Trophoblast cell (in vitro differentiated cells and primary cell): ENCODE measurements at regions not wholly inside any gene's neighbourhood (a gene's known extent, or its start where the extent isn't known, plus 50 kb on each side); places are given as distances from the start of the nearest gene placed in this dataset.
"Not testable (repeated sequence)": the region's sequence is repeated elsewhere in the genome, so short reads cannot be mapped to it uniquely, and the experiment has no call there.

Experiments
- DNase-seq, 2 donors: peaks; one replicate each; pipeline ENCODE4 v3.0.0-alpha.2; 2016
- H2AFZ ChIP-seq: 2 replicates; pipeline ENCODE4 v1.6.1; 2013; ENCODE audit warnings: low read length, moderate library complexity, mild to moderate bottlenecking; ENCODE audit not compliant: insufficient read depth, poor library complexity
- H2AK5ac ChIP-seq: 2 replicates; pipeline ENCODE4 v1.6.1; 2013; ENCODE audit warnings: mild to moderate bottlenecking, low read length
- H2BK120ac ChIP-seq: 2 replicates; pipeline ENCODE4 v1.6.1; 2013; ENCODE audit warnings: low read length, mild to moderate bottlenecking, moderate library complexity; ENCODE audit not compliant: insufficient read depth, poor library complexity
- H2BK12ac ChIP-seq: 2 replicates; pipeline ENCODE4 v1.6.1; 2013; ENCODE audit warnings: mild to moderate bottlenecking, low read length, moderate library complexity
- H2BK5ac ChIP-seq: 2 replicates; pipeline ENCODE4 v1.6.1; 2013; ENCODE audit warnings: low read length, low read depth, moderate library complexity, mild to moderate bottlenecking; ENCODE audit not compliant: poor library complexity
- H3K14ac ChIP-seq: 2 replicates; pipeline ENCODE4 v1.6.1; 2013; ENCODE audit warnings: mild to moderate bottlenecking, low read length
- H3K18ac ChIP-seq: 2 replicates; pipeline ENCODE4 v1.6.1; 2013; ENCODE audit warnings: mild to moderate bottlenecking, low read length
- H3K23ac ChIP-seq: 2 replicates; pipeline ENCODE4 v1.6.1; 2013; ENCODE audit warnings: low read length
- H3K27ac ChIP-seq: 2 replicates; pipeline ENCODE4 v1.5.1; 2013; ENCODE audit warnings: low read depth, mild to moderate bottlenecking, inconsistent platforms, low read length, moderate library complexity
- H3K27me3 ChIP-seq: 2 replicates; pipeline ENCODE4 v1.6.1; 2013; ENCODE audit warnings: inconsistent platforms, mild to moderate bottlenecking, low read length, moderate library complexity; ENCODE audit not compliant: insufficient read depth
- H3K36me3 ChIP-seq, 2 experiments: 1 replicate in 1 of 2; 2 replicates in 1 of 2; pipeline ENCODE4 v1.6.1; 2013; ENCODE audit warnings: low read length in 2 of 2, mild to moderate bottlenecking in 2 of 2, moderate library complexity in 1 of 2; ENCODE audit not compliant: insufficient read depth in 2 of 2, control insufficient read depth in 1 of 2
- H3K4ac ChIP-seq: 2 replicates; pipeline ENCODE4 v1.6.1; 2013; ENCODE audit warnings: low read depth, mild to moderate bottlenecking, low read length, moderate library complexity
- H3K4me1 ChIP-seq, 2 experiments: 1 replicate in 1 of 2; 2 replicates in 1 of 2; pipeline ENCODE4 v1.6.1; 2013; ENCODE audit warnings: low read length in 2 of 2, mild to moderate bottlenecking in 2 of 2, moderate library complexity in 1 of 2; ENCODE audit not compliant: insufficient read depth in 2 of 2, control insufficient read depth in 1 of 2
- H3K4me2 ChIP-seq: 2 replicates; pipeline ENCODE4 v1.6.1; 2013; ENCODE audit warnings: inconsistent platforms, mild to moderate bottlenecking, low read length, moderate library complexity
- H3K4me3 ChIP-seq: 2 replicates; pipeline ENCODE4 v1.5.1; 2013; ENCODE audit warnings: mild to moderate bottlenecking, low read depth, low read length, inconsistent platforms
- H3K79me1 ChIP-seq: one replicate; pipeline ENCODE4 v1.6.1; 2013; ENCODE audit warnings: low read length
- H3K79me2 ChIP-seq: 2 replicates; pipeline ENCODE4 v1.6.1; 2013; ENCODE audit warnings: low read length, mild to moderate bottlenecking; ENCODE audit not compliant: control insufficient read depth, insufficient read depth, poor library complexity
- H3K9ac ChIP-seq: 2 replicates; pipeline ENCODE4 v1.6.1; 2013; ENCODE audit warnings: mild to moderate bottlenecking, low read length
- H3K9me3 ChIP-seq: 2 replicates; pipeline ENCODE4 v1.6.1; 2013; ENCODE audit warnings: low read depth, mild to moderate bottlenecking, control low read depth, inconsistent platforms, low read length; ENCODE audit not compliant: insufficient read depth
- H4K12ac ChIP-seq: 2 replicates; pipeline ENCODE4 v1.6.1; 2013; ENCODE audit warnings: low read depth, mild to moderate bottlenecking, low read length, moderate library complexity
- H4K8ac ChIP-seq: 2 replicates; pipeline ENCODE4 v1.6.1; 2013; ENCODE audit warnings: low read depth, mild to moderate bottlenecking, low read length, moderate library complexity
- H4K91ac ChIP-seq: one replicate; pipeline ENCODE4 v1.6.1; 2013; ENCODE audit warnings: low read depth, mild to moderate bottlenecking, low read length, moderate library complexity
- WGBS: extraction: QIAGEN DNeasy Blood & Tissue Kit; methylation state at CpG from one replicate; pipeline ENCODE4 v1.1.7; 2013; ENCODE audit warnings: missing lambda C conversion rate; ENCODE audit not compliant: insufficient read length, insufficient coverage; ENCODE audit errors: extremely low coverage; 5-methylcytosine and 5-hydroxymethylcytosine counted together

GRCh38 chr12:70083677-70084020, 159.6 kb upstream of the CNOT2 start:
- no peak overlapping the region for H2BK5ac ChIP-seq
- no peak overlapping the region for H3K14ac ChIP-seq
- peak; percentile 54 to 68 for DNase-seq
- no peak overlapping the region for H3K18ac ChIP-seq
- H3K9ac ChIP-seq: no peak overlapping the region
- no peaks in the 10 kb centered on the region for H3K4me1 ChIP-seq
- H3K79me2 ChIP-seq: no peaks in the 10 kb centered on the region
- H3K36me3 ChIP-seq: no peaks in the 10 kb centered on the region
- no CpG with 5 or more reads among the region's 4 CpGs for WGBS
- no peak overlapping the region for H3K27ac ChIP-seq
- no peak overlapping the region for H4K91ac ChIP-seq
- no peak overlapping the region for H2BK12ac ChIP-seq
- no peak overlapping the region for H4K12ac ChIP-seq
- H2BK120ac ChIP-seq: no peak overlapping the region
- H3K4me2 ChIP-seq: no peak overlapping the region
- H3K23ac ChIP-seq: no peak overlapping the region
- no peak overlapping the region for H4K8ac ChIP-seq
- no peak overlapping the region for H3K4ac ChIP-seq
- no peak overlapping the region for H2AFZ ChIP-seq
- no peaks in the 10 kb centered on the region for H3K27me3 ChIP-seq
- H3K4me3 ChIP-seq: no peak overlapping the region
- no peaks in the 10 kb centered on the region for H3K79me1 ChIP-seq
- H3K9me3 ChIP-seq: no peaks in the 10 kb centered on the region
- no peak overlapping the region for H2AK5ac ChIP-seq

GRCh38 chr12:70086372-70086771, 156.9 kb upstream of the CNOT2 start:
- not testable (repeated sequence) for H3K27me3 ChIP-seq, H2BK12ac ChIP-seq, H3K79me1 ChIP-seq, H3K4me3 ChIP-seq, H2AFZ ChIP-seq, H4K8ac ChIP-seq, H3K4me2 ChIP-seq, H3K23ac ChIP-seq, H4K91ac ChIP-seq, H3K18ac ChIP-seq, H3K79me2 ChIP-seq, H2BK5ac ChIP-seq, H3K4ac ChIP-seq, H3K36me3 ChIP-seq, H2AK5ac ChIP-seq, H3K27ac ChIP-seq, H4K12ac ChIP-seq, H3K9ac ChIP-seq, H2BK120ac ChIP-seq, DNase-seq, H3K9me3 ChIP-seq, H3K14ac ChIP-seq, H3K4me1 ChIP-seq
- no CpG with 5 or more reads among the region's 8 CpGs for WGBS

GRCh38 chr12:70091021-70091521, 152.2 kb upstream of the CNOT2 start:
- no peaks in the 10 kb centered on the region for H3K36me3 ChIP-seq
- H2AK5ac ChIP-seq: no peak overlapping the region
- no peak overlapping the region for H3K4me3 ChIP-seq
- H2BK5ac ChIP-seq: peak overlapping the region; percentile 49
- peak overlapping the region; percentile 36 for H2BK120ac ChIP-seq
- no peak overlapping the region for H3K23ac ChIP-seq
- no peak overlapping the region for H3K4me2 ChIP-seq
- DNase-seq: no peak
- H3K14ac ChIP-seq: no peak overlapping the region
- peak overlapping the region; percentile 40 for H4K8ac ChIP-seq
- no peak overlapping the region for H4K12ac ChIP-seq
- no peaks in the 10 kb centered on the region for H3K9me3 ChIP-seq
- no peaks in the 10 kb centered on the region for H3K79me2 ChIP-seq
- H2BK12ac ChIP-seq: no peak overlapping the region
- no peaks in the 10 kb centered on the region for H3K4me1 ChIP-seq
- H3K18ac ChIP-seq: no peak overlapping the region
- H3K9ac ChIP-seq: no peak overlapping the region
- peaks cover 6% of the 10 kb centered on the region for H3K79me1 ChIP-seq
- H3K4ac ChIP-seq: peak overlapping the region; percentile 44
- H2AFZ ChIP-seq: no peak overlapping the region
- WGBS: no CpG with 5 or more reads among the region's 4 CpGs
- peak overlapping the region; percentile 45 for H4K91ac ChIP-seq
- no peaks in the 10 kb centered on the region for H3K27me3 ChIP-seq
- H3K27ac ChIP-seq: no peak overlapping the region

GRCh38 chr12:70094467-70094866, 148.8 kb upstream of the CNOT2 start:
- Histone ChIP-seq H3K79me1 (peaks cover 6% of the 10 kb centered on the region), H3K27ac (no peak overlapping the region), H3K9ac (no peak overlapping the region), H3K4me1 (no peaks in the 10 kb centered on the region), H4K12ac (no peak overlapping the region), H3K14ac (no peak overlapping the region), H3K27me3 (no peaks in the 10 kb centered on the region), H4K8ac (no peak overlapping the region), H2AK5ac (no peak overlapping the region), H3K9me3 (no peaks in the 10 kb centered on the region), H2AFZ (no peak overlapping the region), H4K91ac (no peak overlapping the region), H2BK12ac (no peak overlapping the region), H3K79me2 (no peaks in the 10 kb centered on the region), H3K36me3 (no peaks in the 10 kb centered on the region), H3K18ac (no peak overlapping the region), H2BK120ac (no peak overlapping the region), H3K4ac (no peak overlapping the region), H3K4me2 (no peak overlapping the region), H3K23ac (no peak overlapping the region), H2BK5ac (no peak overlapping the region), H3K4me3 (no peak overlapping the region)
- DNase-seq: no peak
- WGBS: no CpG with 5 or more reads among the region's 2 CpGs
